HG03280 (cell line): ENCODE measurements at regions not wholly inside any gene's neighbourhood (a gene's known extent, or its start where the extent isn't known, plus 50 kb on each side); places are given as distances from the start of the nearest gene placed in this dataset.
"Not testable (repeated sequence)": the region's sequence is repeated elsewhere in the genome, so short reads cannot be mapped to it uniquely, and the experiment has no call there.

Experiments
- ATAC-seq: cut with Tn5 transposase; IDR thresholded peaks from one replicate; pipeline ENCODE4 v1.9.1; 2021; ENCODE audit warnings: mild to moderate bottlenecking, moderate library complexity; ENCODE audit not compliant: unreplicated experiment

DNA sequence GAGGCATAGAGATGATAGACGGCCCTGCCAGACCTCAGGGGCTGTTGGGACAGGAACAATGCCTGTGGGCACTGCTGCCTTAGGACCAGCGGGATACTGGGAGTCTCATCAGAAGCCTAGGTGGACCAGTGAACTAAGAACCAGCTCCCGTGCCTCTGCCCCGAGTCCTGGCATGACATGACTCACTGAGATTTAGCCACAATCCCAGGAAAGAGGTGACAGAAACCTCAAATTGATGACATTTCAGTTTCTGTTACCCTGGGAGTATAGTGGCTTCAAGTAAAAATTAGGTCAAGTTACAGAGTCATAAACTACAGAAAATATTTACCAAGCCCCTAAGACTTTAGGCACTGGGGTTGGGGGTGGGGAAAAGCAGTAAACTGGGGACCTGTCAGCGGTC, 74.6 kb upstream of the GADD45A start:
- no peak for ATAC-seq

DNA sequence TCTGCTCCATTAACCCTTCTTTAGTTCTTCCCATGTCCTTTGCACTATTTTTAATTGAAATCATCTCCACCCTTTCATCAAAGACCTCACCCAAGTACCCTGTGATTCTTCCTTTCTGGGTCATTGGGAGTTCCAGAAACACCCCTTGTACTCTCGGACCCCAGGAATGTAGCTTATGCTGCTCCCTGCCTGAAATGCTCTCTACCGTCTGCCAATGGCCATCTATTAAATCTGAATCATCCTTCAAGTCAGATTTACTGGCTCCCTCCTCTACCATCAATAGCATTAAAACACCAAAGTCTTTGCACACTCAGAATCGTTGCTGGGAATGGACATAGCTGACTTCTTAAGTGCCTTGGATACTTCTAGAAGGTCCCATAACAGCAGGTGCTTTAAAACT, 73.2 kb upstream of the GADD45A start:
- no peak for ATAC-seq

DNA sequence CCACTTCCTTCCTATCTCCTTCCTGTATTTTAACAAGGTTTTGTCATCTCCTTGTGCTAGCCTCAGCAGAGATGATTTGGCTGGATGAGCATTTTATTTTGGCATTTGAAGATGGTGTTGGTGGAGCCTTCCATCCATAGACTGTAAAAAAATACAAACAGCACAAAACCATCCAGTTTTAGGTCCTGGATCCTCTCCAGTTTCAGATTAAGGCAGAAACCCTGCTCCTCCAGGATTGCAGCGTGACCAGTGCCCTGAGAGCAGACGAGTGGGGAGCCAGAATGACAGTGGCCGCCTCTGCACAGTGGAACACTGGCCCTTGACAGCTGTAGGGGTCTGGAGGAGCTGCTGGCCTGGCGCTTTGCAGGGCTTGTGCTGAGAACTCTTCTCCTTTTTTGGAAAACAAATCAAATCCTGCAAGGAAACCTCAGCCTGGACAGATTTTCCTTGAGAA, 72.2 kb upstream of the GADD45A start:
- no peak for ATAC-seq

DNA sequence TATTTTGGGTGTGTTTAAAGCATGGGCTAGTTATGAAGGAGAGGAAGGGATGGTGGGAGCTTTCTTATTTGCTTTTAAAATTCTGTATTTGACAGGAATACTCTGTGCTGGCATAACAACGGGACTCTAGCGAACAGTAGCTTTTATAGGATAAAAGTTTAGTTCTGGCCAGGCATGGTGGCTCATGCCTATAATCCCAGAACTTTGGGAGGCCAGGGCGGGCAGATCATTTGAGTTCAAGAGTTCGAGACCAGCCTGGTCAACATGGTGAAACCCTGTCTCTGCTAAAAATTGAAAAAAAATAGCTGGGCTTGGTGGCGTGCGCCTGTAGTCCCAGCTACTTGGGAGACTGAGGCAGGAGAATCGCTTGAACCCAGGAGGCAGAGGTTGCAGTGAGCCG, 71.5 kb upstream of the GADD45A start:
- ATAC-seq, result not testable (repeated sequence)

DNA sequence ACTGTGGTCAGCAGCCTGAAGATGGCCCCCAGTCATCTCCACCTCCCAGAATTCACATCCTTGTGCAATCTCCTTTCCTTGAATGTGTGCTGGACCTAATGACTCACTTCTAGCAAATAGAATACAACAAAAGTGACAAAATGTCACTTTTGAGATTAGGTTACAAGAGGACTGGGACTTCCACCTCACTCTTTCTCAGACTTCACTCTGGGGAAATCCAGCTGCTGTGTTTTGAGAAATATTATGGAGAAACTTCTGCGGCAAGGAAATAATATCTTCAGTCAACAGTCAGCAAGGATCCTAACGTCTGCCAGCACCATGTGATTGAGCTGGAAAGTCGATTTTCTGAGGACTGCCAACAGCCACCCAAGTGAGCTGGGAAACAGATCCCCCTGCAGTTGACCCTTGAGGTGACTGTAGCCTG, 70.5 kb upstream of the GADD45A start:
- no peak for ATAC-seq

DNA sequence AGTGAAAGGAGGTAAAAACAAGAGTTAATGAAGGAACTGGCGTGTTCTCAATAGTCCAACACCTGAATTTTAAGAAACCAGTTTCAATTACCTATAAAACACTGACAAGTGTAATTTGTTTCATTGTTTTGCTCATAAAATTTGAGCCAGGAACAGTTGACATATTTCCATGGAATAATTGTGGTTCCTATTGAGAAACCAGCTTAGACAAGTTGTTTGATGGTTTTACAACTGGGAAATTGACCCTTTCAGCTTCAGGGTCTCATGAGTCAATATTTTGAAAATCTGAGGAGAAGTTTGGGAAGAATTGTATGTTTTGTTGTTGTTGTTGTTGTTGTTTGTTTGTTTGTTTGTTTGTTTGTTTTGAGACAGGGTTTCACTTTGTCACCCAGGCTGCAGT, 69.1 kb upstream of the GADD45A start:
- no peak for ATAC-seq

DNA sequence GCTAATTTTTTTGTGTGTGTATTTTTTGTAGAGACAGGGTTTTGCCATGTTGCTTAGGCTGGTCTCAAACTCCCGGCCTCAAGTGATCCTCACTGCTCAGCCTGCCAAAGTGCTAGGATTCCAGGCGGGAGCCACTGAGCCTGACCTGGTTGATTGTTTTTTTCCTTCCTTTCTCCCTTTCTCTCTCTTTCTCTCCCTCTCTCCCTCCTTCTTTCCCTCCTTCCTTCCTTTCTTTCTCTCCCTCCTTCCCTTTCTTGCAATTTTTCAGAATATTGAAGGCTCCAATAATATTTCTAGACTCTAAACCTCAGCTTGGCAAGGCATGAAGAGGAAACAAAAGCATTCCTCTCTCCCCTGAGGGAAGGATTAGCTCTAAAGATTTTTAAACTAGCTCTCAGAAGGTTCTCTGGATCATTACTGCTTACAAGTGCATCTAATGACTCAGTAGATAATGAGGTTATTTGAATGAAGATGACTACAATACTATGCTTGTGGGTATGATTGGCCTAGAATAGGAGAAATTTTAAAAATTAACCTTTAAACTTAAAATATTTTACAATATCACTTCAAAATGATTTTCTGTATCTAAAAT, 68.5 kb upstream of the GADD45A start:
- ATAC-seq, result no peak

DNA sequence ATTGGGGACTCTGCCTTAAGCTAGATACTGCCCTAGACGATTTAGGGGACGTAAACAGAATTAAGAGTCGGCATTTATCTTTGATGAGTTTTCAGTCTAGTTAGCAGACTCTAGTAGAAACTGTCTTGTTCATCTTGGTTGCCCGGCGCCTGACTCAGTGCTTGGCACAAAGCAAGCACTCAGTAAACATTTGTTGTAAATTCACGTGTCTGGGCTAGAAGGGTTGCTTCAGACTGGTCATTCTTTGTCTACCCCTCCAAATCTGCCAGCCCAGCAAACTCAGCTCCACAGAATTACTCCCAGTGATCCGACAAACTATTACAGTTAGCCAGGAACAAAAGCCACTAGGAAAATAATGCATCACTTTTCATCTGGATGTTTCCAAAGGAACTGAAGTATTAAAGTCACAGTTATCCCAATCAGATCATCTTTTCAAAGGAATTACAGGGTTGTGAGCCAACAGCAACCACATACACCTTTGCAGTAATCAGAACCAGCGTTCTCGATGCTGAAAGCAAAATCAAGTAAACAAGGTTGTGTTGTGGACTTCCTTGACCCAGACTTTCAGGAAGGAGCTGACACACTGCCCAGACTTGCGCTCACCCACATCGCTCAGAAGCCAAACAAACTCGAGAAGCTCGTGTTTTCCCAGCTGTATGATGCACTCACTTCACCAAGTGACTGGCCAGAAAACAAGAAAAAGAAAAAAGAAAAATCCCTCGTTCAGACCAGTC, 66.5 kb upstream of the GADD45A start:
- no peak for ATAC-seq

DNA sequence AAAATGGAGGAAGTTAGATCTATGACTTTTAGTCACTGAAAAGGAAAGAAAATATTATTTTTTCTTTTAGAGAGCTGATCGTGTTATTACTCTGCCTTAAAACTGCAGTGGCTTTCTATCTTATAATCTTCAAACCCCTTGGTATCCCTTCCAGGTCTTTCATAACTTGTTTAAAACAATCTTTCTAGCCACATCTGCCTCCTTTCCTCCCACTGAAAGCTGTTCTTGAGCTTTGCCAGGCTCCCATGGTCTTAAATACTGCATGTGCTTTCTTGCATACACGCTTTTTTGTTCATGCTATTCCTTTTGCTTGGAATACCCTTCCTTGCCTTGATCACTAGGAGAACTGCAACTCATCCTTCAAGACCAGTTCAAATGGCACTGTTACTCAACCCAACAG, 65.9 kb upstream of the GADD45A start:
- ATAC-seq, result no peak

DNA sequence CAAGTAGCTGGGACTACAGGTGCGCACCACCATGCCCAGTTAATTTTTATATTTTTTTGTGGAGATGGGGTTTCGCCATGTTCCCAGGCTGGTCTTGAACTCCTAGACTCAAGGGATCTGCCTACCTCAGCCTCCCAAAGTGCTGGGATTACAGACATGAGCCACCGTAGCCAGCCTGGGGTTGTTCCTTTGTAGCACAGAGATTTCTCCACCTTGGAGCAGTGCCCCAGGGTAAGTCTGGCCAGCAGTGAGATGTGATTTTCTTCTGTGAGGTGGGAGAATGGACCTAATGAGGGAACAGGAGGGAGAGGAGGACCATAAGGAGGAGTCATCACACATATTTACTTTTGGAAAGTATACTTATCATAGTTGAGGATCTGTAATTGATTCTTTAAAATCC, 61.1 kb upstream of the GADD45A start:
- no peak for ATAC-seq

DNA sequence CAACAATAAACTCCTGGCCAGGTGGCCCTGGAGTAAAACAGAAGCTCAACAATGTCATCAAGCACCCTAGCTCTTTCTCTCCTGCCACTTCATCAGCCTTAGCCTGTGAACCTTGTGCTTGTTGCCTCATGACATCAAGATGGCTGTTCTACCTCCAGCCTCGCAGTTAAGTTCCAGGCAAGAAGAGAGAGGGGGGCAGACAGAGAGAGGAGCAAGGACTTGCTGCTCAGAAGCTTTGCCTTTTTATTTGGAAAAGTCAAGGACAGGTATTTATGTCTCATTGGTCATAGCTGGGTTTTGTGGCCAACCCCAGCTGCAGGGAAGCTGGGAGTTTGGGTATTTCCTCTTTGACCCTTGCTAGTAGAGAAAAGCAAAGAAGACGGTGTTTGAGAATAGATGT, 60.3 kb upstream of the GADD45A start:
- ATAC-seq, result no peak

DNA sequence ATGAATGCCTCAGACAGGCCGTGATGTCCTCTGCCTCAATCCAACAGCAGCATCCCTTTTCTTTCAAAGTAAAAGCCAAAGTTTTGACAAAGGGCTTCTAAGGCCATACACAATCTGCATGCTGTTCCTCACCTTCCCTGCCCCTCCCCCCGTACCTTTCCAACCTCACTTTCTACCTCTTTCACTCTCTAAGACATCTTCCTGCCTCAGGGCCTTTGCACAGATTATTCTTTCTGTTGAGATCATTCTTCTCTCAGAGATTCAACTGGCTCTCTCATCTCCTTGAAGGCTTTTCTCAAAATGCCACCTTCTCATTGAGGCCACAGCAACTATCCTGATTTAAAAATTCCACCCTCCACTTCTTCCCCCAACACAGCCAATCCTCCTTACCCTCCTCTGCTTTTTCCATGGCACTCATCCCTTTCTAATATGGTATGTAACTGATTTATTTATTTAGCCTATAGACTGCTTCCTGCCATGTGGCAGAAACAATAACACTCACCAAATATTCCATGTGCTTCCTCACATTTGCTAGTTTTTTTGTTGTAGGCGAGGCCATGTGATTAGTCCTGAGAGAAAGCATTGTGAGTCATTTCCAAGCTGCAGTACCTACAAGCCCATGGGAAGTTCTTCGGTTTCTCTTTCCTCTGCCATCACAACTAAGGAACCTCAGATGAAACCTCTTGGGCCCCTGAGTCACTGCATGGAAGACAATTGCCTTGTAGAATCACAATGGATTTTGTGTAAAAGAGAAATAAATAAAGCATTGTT, 58.7 kb upstream of the GADD45A start:
- no peak for ATAC-seq

DNA sequence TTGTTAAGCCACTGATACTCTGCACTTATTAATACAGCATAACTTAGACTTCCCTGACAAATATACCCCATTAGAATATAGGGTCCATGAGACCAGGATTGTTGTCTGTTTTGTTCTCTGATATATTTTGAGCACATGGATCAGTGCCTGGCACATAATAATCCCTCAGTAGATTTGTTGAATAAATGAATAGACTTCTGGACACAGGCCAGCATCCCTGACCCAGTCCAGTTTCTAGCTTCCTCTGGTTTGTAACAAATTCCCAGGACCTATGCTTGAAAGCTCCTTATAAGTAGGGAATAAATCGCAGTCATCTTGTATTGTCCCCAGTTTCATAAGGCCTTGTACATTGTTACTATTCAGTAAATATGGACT, 58.2 kb upstream of the GADD45A start:
- no peak for ATAC-seq

DNA sequence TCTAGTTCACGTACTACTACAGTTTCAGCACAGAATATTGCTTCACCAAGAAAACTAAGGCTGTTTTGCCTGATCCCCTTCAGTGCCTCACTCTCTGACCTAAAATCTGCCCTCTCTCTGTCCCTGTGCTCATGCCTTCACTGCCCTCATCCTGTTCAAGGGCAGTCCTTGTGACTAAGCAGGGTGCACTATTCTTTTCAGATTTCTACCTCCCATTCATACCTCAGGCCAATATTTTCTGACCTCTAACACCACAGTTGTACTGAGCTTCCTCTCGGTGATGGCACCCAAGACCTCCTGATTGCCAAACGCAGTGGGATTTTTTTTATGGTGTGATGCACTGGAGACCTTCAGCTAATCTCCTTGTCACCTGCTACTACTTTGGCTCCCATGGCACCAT, 57.7 kb upstream of the GADD45A start:
- ATAC-seq, result no peak

DNA sequence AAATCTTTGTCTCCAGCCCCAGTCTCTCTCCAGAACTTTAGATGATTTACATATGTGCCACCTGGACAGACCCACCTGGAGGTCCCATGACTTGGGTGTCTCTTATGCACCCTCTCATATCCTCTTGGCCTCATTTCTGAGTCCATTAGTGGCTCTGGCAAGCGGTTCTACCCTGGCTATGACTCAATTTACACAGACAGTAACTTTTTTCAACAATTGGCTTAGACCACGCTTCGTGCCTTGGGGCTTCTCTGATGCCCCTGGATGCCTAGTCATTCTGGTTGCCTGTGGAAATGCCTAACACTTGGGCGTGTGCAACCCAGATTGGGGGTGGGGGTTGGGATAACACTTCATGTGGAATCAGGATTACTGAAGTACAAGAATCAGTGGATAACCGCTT, 57.1 kb upstream of the GADD45A start:
- no peak for ATAC-seq

DNA sequence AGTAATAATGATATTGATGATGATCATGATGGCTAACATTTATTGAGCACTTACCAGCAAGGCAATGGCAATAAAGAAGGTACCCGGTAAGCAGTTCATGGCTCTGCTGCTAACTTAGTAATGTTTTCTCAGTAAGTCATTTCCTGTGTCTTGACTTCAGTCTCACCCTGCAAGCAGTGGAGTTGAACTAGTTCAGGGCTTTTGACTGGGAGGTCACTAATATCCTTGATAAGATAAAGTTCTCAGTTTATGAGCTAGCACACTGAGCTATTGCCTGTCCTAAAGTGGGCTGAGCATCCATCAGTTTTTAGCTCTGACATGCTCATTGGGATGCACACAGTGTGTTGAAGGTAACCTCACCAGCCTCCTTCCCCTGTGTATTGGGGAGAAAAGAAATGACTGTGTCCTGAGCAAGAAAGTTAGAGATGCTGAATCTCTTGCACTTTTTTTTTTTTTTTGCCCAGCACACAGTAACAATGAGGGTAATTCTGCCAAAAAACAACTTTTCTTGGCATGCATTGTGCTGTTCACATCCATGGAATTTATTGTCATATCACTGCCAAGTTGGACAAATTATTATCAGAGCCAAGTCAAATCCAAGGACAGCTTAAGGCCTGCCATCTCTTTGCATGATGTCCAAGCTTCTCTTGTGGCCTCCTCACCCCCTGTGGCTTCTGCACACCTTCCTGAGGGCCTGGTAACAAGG, 55.5 kb upstream of the GADD45A start:
- no peak for ATAC-seq

DNA sequence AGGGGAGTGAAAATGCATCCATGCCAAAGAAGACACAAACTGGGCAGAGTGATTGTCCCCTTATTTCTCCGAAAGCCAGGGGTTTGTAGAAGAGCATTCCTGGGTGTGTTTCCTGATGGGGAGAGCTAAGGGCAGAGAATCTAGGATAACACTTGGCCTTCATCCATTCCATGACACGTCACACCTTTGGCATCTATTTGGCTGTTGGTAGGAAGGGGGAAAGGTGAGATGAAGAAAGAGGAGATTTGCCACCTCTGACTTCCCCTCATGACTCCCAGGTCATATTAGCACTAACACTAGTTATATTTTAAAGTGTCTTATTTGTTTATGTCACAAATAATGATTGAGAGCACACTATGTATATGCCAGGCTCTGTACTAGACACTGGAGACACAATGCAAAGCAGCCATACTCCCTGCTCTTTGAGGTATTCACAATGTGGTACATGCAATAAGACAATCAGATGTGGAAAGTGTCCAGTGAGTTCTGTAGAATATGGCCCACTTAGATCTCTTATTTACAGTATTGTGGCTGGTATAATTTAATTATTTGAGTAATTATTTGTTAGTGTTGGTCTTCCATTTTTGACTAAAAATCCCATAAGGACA, 54.5 kb upstream of the GADD45A start:
- no peak for ATAC-seq

DNA sequence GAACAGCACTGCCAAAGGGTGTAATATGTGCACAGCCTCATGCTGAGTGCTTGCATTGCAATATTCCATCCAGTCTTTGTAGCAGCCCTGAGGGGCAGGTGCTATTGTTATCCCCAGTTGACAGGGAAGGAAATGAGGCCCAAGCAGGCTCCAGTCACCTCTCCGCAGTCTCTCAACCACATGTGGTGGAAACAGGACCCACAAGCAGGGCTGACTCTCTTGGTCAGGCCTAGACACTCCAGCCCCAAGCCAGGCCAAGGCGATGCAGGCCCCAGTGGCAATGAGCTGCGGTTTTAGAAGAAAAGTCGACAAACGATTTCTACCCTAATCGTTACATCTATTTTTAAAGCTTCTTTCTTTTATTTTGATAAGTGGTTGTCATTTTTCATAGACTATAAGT, 52.6 kb upstream of the GADD45A start:
- no peak for ATAC-seq

DNA sequence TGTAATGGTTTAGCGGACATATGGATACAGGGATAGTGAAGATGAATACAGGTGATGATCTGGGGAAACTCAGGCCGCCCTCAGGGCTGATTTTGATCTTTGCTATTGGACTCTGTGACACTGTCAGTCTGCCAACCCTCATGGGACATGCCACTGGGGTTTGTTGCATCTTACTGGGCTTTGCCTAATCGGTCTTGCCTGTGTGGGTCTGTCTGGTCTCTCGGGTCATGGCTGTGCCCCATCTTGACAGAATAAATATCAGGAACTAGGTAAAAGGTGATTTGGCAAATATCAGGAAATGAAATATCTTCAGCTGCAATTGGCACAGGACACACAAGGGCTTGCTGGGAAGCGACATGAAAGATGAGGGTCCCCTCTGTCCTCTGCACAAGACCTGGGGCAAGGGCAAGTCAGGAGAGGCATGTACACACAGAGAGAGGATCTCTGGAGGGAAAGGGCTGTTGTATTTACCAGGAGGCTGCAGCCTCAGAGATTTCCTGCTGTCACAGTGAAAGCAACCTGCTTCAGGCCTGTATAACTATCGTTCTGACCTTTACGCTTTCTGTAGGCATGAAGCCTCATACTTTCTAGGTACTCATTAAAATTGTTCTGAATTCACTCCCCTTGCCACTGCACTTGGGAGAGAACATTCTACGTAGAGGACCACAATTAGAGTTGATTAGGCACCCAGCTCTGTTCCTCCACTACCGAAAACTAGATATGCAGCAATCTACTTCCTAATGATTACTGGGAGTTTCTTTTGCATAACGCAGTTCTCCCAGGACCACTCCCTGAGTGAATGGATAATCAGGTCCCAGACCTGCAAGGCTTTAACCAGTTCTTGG, 52.0 kb upstream of the GADD45A start:
- ATAC-seq, result no peak

DNA sequence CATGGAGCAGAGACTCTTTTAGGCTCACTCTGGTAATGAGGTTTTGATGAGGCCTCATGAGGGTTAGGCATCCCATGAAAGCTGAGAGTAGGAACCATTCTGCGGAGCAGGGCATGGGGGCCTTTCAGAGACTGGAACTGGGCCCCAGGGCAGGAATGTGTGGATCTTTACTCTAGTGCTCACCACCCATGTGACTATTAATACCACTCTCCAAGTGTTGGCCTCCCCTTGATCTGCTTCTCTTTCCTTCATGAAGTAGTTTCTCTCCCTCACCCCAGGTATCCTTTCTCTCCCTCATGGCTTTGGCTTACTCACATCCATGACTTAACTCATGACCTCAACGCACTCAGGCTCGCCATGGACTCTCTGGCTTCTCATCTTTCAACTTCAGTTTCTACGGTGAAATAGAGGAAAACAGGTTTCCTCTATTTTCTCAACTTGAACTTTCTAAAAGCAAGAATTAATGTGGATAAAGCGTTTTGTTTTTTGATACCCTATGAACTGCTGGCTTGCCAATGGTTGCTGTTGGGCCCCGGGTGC, 50.5 kb upstream of the GADD45A start:
- no peak for ATAC-seq
